ENCODE measurements at regions not wholly inside any gene's neighbourhood (a gene's known extent, or its start where the extent isn't known, plus 50 kb on each side); places are given as distances from the start of the nearest gene placed in this dataset.

DNA sequence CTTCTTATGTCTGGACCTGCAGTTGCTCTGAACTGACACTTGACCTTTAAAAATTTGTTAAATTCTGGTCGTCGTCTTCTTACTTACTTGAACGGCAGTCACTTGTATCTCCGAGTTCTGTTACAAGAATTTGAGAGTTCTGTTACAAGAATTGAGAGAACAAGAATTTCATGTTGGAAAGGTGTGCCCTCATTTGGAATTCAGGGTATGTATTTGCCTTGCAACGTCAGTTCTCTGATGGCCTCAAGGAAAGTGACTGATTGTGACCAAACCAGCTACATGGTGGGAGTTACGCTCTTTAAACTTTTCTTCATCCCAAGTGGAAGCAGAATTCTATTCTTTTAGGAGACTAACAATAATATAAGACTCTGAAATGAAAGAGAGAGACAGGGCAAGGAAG is 320.0 kb upstream of the TRIB2 start:
- no peak overlapping the region for H3K27ac ChIP-seq
- no peak overlapping the region for H3K4me3 ChIP-seq

DNA sequence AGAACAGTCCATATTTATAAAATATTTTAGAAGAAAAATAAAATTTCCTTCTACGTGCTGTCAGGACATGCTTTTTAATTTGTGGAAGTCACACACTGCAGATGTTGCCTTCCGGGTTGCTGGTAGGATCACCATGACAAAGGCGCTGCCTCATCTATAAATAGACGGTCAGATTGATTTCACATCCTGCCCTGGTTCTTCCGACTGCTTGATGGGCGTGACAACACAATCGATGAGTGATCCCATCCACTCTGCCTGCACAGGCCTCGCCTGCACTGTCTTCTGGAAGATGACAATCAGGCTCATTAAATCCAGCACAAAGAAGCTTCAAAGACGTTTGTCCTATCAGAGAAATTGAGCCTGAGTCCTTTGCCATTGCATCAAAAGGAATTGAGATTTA is 318.9 kb upstream of the TRIB2 start:
- Histone ChIP-seq H3K27ac (no peak overlapping the region), H3K4me3 (no peak overlapping the region)

DNA sequence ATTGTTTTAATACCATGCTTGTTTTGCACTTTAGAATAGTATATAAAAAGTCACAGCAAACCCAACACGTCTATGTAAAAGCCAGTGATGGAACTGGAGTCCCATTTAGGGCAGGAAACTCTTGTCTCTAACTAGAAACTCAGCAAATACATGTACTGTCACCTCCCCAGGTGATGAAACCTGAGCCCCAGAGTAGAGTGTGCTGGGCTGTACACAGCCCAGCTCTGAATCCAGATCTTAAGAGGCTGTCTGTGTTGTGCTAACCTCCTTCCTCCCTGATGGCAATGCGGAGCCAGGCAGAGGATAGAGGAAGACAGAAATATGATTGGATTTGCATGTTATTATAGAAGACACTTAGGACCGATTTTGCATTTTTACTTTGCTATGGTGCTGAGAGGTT is 317.5 kb upstream of the TRIB2 start:
- Histone ChIP-seq H3K27ac (no peak overlapping the region), H3K4me3 (no peak overlapping the region)

DNA sequence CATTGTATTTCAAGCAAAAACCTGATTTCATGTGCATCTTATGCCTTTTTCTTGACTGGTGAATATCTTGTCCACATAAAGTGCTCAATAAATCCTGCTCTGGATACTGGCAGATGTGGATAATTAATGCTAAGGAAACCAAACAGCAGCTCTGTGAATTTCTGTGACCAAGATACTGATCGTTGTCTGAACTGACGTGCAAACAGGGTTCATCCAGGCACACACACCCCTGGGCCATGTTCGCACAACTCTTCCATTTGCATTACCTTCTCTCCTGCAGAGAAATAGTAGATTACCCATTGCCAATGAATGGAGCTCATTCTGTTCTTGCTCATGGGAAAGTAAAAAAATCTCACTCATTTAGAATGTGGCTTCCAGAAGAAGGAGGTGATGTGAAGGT is 316.2 kb upstream of the TRIB2 start:
- Histone ChIP-seq H3K4me3 (no peak overlapping the region), H3K27ac (no peak overlapping the region)

DNA sequence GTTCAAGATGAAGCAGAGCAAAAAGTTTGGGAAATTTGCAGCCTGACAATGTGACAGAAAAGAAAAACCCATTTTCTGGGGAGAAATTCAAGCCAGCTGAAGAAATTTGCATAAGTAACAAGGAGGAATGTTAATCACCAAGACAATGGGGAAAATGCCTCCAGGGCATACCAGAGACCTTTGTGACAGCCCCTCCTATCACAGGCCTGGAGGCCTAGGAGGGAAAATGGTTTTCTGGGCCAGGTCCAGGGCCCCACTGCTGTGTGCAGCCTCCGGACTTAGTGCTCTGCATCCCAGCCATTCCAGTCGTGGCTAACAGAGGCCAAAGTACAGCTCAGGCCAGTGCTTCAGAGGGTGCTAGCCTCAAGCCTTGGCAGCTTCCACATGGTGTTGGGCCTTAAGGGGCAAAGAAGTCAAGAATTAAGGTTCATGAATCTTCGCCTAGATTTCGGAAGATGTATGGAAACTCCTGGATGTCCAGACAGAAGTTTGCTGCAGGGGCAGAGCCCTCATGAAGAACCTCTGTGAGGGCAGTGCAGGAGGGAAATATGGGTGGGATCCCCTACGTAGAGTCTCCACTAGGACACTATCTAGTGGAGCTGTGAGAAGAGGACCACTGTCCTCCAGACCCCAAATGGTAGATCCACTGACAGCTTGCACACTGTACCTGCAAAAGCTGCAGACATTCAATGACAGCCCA is 314.1 kb upstream of the TRIB2 start:
- Histone ChIP-seq H3K4me3 (no peak overlapping the region), H3K27ac (no peak overlapping the region)

DNA sequence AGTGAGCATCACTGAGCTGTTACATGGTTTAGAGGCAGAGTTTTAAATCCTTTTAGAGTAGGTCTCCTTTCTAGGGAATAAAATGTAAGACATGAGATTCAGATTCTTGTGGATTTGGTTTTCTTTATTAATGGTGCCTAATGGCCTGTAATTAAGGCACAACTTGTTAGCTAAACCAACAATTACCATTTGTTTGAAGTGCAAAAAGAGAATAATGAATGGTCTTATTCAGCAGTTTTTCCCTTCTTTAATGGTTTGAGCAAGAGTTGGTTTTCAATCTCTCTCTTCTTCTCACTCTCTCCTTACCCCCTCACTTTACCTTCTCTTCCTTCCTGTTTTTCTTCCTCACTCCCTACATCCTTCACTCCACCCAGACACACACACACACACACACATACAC is 312.2 kb upstream of the TRIB2 start:
- no peak overlapping the region for H3K4me3 ChIP-seq
- H3K27ac ChIP-seq = no peak overlapping the region

DNA sequence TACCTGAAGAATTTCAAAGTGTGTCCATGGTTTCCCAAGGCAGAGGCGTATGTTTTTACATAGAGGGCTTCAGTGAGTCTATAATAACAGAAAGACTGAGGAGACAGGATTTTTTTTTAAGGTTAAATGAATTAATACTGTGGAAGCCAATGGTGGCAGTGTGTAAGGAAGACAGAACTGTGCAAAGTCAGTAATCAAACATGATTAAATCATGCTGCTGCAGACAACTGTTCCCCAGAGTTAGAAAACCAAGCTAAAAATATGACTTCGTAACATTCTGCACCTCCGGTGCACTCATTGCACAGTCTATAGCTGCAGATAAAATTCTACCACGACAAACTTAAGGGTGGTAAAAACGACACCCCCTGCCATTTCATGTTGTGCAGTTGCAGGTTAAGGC is 309.6 kb upstream of the TRIB2 start:
- Histone ChIP-seq H3K4me3 (no peak overlapping the region), H3K27ac (no peak overlapping the region)

DNA sequence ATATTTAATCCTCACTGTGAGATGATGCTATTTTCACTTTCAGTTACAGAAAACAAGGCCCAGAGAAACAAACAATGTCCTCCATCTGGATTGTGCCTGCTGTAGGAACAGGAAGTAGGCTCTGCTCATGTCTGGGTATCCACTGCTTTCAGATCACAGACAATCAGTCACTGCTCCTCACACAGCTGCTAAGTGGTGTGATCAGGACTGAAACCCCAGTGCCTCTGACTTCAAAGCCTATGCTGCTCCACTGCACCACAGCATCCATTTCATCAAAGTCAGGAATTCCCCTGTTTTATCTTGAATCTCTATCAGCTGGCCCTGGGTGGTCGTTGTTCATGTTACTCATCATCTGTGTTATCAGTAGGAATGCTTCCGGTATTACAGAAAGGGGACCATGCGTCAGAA is 303.8 kb upstream of the TRIB2 start:
- Histone ChIP-seq H3K4me3 (no peak overlapping the region), H3K27ac (no peak overlapping the region)

DNA sequence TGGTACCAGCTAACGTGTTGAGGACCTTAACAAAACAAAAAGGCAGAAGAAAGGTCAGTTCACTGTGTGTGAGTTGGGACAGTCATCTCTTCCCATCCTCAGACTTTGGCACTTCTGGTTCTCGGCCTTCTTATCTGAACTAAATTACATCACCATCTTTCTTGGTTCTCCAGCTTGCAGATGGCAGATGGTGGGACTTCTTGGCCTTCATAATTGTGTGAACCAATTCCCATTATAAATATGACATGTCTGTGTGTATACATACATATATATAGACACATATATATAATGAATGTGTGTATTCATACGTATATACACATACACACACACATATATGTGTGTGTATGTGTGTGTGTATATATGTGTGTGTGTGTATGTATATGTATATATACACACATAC is 301.2 kb upstream of the TRIB2 start:
- no peak overlapping the region for H3K4me3 ChIP-seq

DNA sequence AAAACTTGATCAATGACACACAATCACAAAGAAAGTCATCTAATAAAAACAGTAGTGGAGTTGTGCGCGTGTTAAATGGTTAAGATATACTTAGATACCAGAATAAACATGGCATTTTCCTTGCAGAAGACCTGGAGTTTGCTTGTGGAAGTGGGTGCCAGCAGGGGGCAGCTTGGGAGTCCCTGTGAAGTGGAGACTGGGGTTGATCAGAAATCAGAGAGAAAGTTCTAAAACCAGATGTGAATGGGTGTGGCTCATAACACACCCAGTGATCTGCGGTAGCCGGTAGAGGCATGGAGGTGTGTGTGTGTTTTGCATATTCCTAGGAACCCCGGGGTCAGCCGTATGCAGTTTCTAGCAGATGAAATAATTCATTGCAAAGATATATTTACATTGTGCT is 300.1 kb upstream of the TRIB2 start:
- H3K27ac ChIP-seq = no peak overlapping the region
- H3K4me3 ChIP-seq = no peak overlapping the region

More for the DNA sequence above, 301.2 kb upstream of the TRIB2 start:
- H3K27ac ChIP-seq = no peak overlapping the region

DNA sequence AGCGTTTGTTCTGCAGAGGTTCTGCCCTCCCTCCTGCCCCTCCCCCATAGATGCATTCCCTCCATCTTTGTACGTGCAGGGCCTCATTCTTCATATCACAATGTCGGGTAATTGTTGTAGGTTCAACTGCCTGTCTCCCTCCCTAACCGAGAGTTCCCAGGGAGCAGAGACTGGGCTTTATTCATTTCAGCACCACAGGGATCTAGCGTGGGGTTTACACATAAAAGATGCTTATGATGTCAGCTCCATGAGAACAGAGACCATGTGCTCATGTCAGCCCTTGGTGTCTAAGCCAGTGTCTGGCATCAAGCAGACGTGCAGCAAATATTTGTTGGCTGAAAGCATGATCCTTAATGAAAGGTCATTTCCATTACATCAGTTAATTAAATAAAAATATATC is 298.9 kb upstream of the TRIB2 start:
- Histone ChIP-seq H3K4me3 (no peak overlapping the region), H3K27ac (no peak overlapping the region)

DNA sequence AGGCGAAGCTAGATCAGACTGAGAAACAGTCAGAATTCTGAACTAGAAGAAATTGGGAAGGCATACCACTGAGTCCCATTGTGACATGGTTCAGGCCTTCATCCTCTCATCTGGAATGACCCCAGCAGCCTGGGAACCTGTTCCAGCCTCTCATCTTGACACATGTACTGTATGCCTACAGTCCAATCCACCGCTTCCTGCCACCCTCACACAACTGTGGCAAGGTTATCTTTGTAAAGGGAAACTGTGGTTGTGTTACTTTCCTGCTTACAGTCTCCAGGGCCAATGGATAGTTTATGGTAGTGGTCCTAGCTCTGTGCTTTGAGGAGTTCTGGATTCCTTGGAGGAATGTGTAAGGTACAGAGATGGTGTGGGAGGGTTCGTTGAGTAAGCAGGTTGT is 296.9 kb upstream of the TRIB2 start:
- no peak overlapping the region for H3K4me3 ChIP-seq
- no peak overlapping the region for H3K27ac ChIP-seq

DNA sequence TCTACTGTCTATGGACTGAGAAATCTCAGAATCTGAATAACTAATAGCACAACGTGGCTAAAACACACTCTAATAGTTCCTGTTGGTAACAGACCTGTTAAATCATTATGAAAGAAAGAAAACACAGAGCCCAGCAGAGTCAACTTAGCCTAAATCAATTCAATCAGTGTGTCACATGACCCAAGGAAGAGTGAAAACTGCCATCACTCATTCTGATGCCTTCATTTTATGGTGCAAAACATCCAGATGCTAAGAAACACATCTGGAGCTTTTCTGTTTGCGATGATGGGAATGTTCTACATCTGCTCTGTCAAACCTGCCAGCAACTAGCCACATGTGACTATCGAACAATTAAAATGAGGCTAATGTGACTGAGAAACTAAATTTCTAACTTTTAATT is 295.7 kb upstream of the TRIB2 start:
- Histone ChIP-seq H3K4me3 (no peak overlapping the region), H3K27ac (no peak overlapping the region)

DNA sequence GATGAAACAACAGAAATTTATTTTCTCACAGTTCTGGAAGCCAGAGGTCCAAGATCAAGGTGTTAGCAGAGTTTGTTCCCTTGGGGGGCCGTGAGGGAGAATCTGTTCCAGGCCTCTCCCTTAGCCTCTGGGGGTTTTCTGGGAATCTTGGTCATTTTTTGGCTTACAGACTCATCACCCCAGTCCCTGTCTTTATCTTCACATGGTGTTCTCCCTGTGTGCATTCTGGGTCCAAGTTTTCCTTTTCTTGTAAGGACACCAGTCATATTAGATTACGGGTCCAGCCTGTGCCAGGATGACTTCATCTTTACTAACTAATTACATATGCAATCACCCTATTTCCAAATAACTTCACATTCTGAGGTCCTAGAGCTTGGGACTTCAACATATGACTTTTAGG is 292.5 kb upstream of the TRIB2 start:
- H3K4me3 ChIP-seq = no peak overlapping the region
- H3K27ac ChIP-seq = no peak overlapping the region

DNA sequence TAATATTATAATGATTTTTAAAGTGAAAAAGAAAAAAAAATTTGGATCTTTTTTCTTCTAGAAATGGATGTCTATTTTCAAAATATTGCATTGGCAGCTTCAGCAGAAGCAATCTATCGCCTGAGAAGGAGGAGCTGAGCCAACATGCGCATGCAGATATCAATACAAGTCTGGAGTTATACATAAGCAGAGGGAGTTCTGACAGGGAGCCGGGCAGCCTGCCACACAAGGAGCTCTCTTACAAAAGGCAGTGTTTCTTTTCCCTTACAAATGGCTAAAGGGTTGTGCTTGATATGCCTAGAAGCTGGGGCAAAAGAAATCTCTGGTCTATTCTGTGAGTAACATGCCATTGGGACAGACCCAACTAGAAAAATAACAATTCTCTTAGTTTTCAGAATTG is 291.9 kb upstream of the TRIB2 start:
- Histone ChIP-seq H3K4me3 (no peak overlapping the region), H3K27ac (no peak overlapping the region)

DNA sequence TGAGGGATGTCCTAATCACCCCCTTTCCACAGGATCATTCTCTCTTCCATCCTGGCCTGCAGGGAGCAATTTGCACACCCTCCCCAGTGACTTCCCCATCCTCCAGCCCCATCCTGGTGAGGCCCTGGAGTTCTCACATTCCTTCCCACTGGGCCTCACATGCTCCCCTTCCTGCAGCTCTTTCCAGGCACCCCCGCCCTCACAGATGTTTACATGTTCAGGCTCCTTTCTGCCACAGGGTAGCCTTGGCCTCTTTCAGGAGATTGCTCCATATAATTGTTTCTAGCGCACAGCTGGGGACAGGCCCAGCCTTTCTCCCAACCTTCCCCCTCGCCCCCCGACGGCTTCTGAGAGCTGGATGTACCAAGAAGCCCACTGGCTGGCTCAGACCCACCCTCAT is 288.4 kb upstream of the TRIB2 start:
- Histone ChIP-seq H3K4me3 (no peak overlapping the region), H3K27ac (no peak overlapping the region)

DNA sequence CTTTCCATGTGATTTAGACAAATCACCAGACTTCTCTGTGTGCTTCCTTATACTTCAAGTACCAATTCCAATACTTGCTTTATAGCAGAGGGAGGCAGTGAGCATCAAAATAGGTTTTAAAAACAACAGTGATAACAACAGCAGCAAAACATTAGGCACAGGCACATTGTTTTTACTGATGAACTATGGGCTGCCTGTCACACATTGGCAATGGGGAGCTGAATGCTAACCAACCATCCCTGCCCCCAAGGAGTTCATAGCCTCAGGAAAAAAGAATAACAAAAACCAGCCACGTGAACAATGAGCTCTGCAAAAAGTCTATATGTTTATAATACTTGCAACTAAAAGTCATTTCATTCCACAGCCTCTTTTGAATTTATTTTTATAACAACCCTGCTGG is 287.9 kb upstream of the TRIB2 start:
- no peak overlapping the region for H3K4me3 ChIP-seq
- no peak overlapping the region for H3K27ac ChIP-seq

DNA sequence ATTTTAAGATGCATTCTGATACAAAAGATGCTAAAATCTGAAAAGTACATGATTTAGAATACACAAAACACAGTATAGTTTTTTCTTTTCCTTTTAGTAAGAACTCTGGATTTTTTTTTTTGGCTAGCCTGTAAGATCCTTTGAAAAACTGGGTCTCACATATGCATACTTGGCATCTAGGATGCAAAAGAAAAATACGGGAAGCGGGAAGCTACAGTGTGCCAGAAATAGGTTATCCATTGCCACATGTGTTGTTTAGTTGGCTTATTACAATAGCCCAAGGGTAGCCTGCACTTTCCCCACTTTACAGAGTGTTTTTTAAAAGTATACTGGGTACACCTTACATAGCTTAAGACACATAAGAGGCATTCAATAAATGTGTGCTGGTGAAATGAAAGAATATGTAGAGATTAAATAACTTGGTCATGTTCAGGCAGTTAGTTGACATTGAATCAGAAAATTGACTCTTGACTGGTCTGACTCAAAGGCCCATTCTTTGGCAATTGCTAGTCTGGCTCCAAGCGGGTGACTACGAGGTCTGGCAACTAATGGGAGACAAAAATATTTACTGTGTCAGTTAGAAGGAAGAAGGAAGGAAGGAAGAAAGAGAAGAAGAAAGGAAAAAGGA is 286.8 kb upstream of the TRIB2 start:
- Histone ChIP-seq H3K27ac (peak overlapping the region in 2 of 21 experiments; percentile 4 to 31), H3K4me3 (no peak overlapping the region)

DNA sequence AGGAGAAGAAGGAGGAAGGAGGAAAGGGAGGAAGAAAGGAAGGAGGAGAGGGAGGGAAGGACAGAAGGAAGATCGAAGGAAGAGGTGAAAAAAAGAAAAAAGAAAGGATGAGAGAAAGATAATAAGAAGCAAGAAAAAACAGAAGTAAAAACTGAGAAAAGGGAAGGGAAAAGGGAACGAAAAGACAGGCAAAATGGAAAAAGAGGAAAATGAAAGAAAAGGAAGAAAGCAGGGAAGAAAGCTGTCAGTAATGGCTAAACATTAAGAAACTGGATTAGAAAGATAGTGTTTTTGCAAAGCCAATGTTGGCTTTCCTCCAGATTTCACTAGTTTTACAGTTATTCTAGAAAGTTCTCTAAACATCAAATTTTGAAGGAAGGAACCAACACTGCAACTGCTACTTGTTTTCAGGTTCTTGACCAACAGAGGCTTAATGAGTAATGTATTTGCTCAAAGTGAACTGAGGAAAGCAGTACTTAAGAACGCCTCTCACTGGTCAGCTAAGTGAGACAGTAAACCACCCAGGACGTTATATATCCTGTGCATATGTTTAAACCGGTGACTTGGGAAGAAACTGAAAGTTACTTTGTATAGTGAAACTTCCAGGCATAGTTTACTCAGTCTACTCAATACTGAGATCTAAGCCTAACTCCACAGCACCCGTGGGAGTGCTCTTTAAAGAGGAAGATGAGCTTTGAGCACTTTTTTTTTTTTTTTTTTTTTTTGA is 286.2 kb upstream of the TRIB2 start:
- peak overlapping the region in 5 of 21 experiments; percentile 2 to 46 (median 21) for H3K27ac ChIP-seq
- H3K4me3 ChIP-seq = no peak overlapping the region

DNA sequence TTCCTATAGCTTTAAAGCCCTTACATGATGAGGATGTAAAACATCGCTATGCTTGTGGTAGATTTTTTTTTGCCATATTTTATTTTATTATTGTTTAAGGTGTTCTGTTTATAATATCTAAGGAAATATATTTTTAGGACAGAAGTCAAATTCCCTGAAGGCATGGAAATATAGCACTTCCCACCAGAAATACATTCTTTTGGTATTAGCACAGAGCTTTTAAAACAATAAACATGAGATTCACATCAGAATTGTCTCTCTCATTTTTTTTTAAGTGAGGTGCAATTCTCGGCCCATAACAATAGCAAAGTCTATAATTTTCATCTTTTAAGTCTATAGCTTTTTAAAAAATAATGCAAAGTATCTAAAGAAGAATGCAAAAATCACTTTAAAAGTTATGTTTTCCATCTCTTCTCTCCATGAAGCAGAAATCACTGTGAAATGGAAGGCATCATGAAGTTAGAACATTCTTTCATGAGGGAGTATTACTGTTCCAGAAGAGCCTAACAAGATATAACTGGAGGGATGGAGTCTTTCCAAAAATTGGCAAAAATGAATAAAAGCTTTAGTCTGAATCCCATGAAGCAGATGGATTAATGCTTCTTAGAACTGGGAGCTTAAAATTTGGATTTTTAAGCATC is 283.6 kb upstream of the TRIB2 start:
- no peak overlapping the region for H3K4me3 ChIP-seq
- no peak overlapping the region for H3K27ac ChIP-seq

DNA sequence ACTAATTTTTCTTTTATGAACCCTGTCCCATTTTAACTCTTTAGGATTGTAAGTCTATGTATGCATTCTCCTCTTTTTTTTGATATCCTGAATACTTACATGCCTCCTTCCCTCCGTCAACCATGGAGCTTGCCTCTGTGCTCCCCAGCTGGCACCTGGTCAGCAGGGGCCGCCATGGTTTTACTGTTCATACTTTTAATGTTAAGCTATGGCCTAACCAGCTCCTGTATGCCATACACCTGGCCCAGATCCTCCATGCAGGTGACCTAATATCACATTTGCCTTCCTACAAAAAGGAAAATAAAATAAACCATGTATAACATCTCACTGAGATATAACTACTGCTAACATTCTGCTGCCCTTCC is 283.1 kb upstream of the TRIB2 start:
- Histone ChIP-seq H3K4me3 (no peak overlapping the region), H3K27ac (no peak overlapping the region)

All from skin epidermis (tissue), 12 donors.